Esophagus (tissue), 2 donors: ENCODE measurements at regions not wholly inside any gene's neighbourhood (a gene's known extent, or its start where the extent isn't known, plus 50 kb on each side); places are given as distances from the start of the nearest gene placed in this dataset.
"Not testable (repeated sequence)": the region's sequence is repeated elsewhere in the genome, so short reads cannot be mapped to it uniquely, and the experiment has no call there.

Experiments used
- H3K27ac ChIP-seq, 2 donors: one replicate each; pipeline ENCODE4 v1.5.1; 2013; ENCODE audit warnings: low read depth in 2 of 2, mild to moderate bottlenecking in 2 of 2, inconsistent platforms in 1 of 2, low read length in 1 of 2, moderate library complexity in 1 of 2
- H3K27me3 ChIP-seq, 2 donors: one replicate each; pipeline ENCODE4 v1.6.1; 2013; ENCODE audit warnings: low read length in 2 of 2, control low read depth in 1 of 2, mild to moderate bottlenecking in 1 of 2; ENCODE audit not compliant: insufficient read depth in 2 of 2, control insufficient read depth in 1 of 2
- H3K36me3 ChIP-seq, 2 donors: one replicate each; pipeline ENCODE4 v1.6.1; 2013; ENCODE audit warnings: low read length in 1 of 2; ENCODE audit not compliant: control insufficient read depth in 2 of 2, insufficient read depth in 2 of 2
- H3K4me1 ChIP-seq, 2 donors: one replicate each; pipeline ENCODE4 v1.6.1; 2013; ENCODE audit warnings: low read length in 1 of 2; ENCODE audit not compliant: control insufficient read depth in 2 of 2, insufficient read depth in 2 of 2
- H3K4me3 ChIP-seq, 2 donors: one replicate each; pipeline ENCODE4 v1.5.1; 2013; ENCODE audit warnings: low read length in 2 of 2, mild to moderate bottlenecking in 2 of 2, low read depth in 1 of 2, moderate library complexity in 1 of 2
- H3K9me3 ChIP-seq, 2 donors: one replicate each; pipeline ENCODE4 v1.6.1; 2013; ENCODE audit warnings: mild to moderate bottlenecking in 2 of 2, low read depth in 1 of 2, low read length in 1 of 2, moderate library complexity in 1 of 2; ENCODE audit not compliant: control insufficient read depth in 2 of 2, insufficient read depth in 1 of 2
- WGBS, 2 donors: extraction: QIAGEN DNeasy Blood & Tissue Kit; methylation state at CpG; one replicate each; pipeline ENCODE4 v1.1.7; 2013; 5-methylcytosine and 5-hydroxymethylcytosine counted together
- donor health status: healthy with polysubstance abuse.
- donor health status: Bipolar disorder and iron deficiency.

- H3K9me3 ChIP-seq = no peaks in the 10 kb centered on the region
- no peaks in the 10 kb centered on the region for H3K4me1 ChIP-seq
- H3K27me3 ChIP-seq = no peaks in the 10 kb centered on the region
- 84 to 93% methylated on average over 3 of the region's 3 CpGs for WGBS, 2 donors
- no peak overlapping the region for H3K4me3 ChIP-seq
- H3K36me3 ChIP-seq = no peaks in the 10 kb centered on the region
- no peak overlapping the region for H3K27ac ChIP-seq
Measured at GRCh38 chr9:78405461-78405860, 108.5 kb downstream of the PSAT1 start.

- no peak overlapping the region for H3K27ac ChIP-seq
- no peaks in the 10 kb centered on the region for H3K27me3 ChIP-seq
- H3K4me1 ChIP-seq = no peaks in the 10 kb centered on the region
- no peaks in the 10 kb centered on the region for H3K36me3 ChIP-seq
- no peak overlapping the region for H3K4me3 ChIP-seq
- H3K9me3 ChIP-seq = no peaks in the 10 kb centered on the region
- 80 to 97% methylated on average over 1 of the region's 1 CpG for WGBS, 2 donors
Measured at GRCh38 chr9:78406146-78406545, 109.2 kb downstream of the PSAT1 start.

GRCh38 chr9:78406933-78407332 lies 110.0 kb downstream of the PSAT1 start:
- H3K4me1 ChIP-seq = no peaks in the 10 kb centered on the region
- no peaks in the 10 kb centered on the region for H3K9me3 ChIP-seq
- no peak overlapping the region for H3K27ac ChIP-seq
- no peaks in the 10 kb centered on the region for H3K27me3 ChIP-seq
- no peak overlapping the region for H3K4me3 ChIP-seq
- H3K36me3 ChIP-seq = no peaks in the 10 kb centered on the region
- WGBS, 2 donors = 32 to 49% methylated on average over 2 of the region's 2 CpGs

GRCh38 chr9:78407636-78408312 lies 110.8 kb downstream of the PSAT1 start:
- 79 to 85% methylated on average over 8 of the region's 8 CpGs for WGBS, 2 donors
- Histone ChIP-seq H3K27ac (no peak overlapping the region), H3K36me3 (no peaks in the 10 kb centered on the region), H3K4me3 (no peak overlapping the region), H3K4me1 (no peaks in the 10 kb centered on the region), H3K27me3 (no peaks in the 10 kb centered on the region), H3K9me3 (no peaks in the 10 kb centered on the region)

- Histone ChIP-seq H3K27me3 (no peaks in the 10 kb centered on the region), H3K4me3 (no peak overlapping the region), H3K9me3 (no peaks in the 10 kb centered on the region), H3K36me3 (no peaks in the 10 kb centered on the region), H3K4me1 (no peaks in the 10 kb centered on the region), H3K27ac (no peak overlapping the region)
- WGBS, 2 donors = 93 to 94% methylated on average over 1 of the region's 1 CpG
Measured at GRCh38 chr9:78408388-78408787, 111.5 kb downstream of the PSAT1 start.

- H3K27ac ChIP-seq, H3K4me1 ChIP-seq, H3K9me3 ChIP-seq, H3K36me3 ChIP-seq, H3K4me3 ChIP-seq, H3K27me3 ChIP-seq: not testable (repeated sequence)
- WGBS, 2 donors = 89 to 97% methylated on average over 24 to 25 of the region's 25 CpGs
Measured at GRCh38 chr9:78409928-78410510, 113.1 kb downstream of the PSAT1 start.

GRCh38 chr9:78422309-78422708 lies 125.4 kb downstream of the PSAT1 start:
- Histone ChIP-seq H3K4me1 (no peaks in the 10 kb centered on the region), H3K27ac (no peak overlapping the region), H3K36me3 (no peaks in the 10 kb centered on the region), H3K4me3 (no peak overlapping the region), H3K27me3 (no peaks in the 10 kb centered on the region), H3K9me3 (no peaks in the 10 kb centered on the region)
- 86% methylated on average over 5 of the region's 5 CpGs for WGBS, 2 donors

GRCh38 chr9:78424299-78424698 lies 127.4 kb downstream of the PSAT1 start:
- no peaks in the 10 kb centered on the region for H3K27me3 ChIP-seq
- no peaks in the 10 kb centered on the region for H3K4me1 ChIP-seq
- H3K36me3 ChIP-seq = no peaks in the 10 kb centered on the region
- no peak overlapping the region for H3K27ac ChIP-seq
- whole genome bisulfite sequencing, 2 donors = 95% methylated on average over 3 of the region's 3 CpGs
- H3K4me3 ChIP-seq = no peak overlapping the region
- H3K9me3 ChIP-seq = no peaks in the 10 kb centered on the region

- no peak overlapping the region for H3K4me3 ChIP-seq
- H3K36me3 ChIP-seq = no peaks in the 10 kb centered on the region
- H3K27me3 ChIP-seq = no peaks in the 10 kb centered on the region
- no peaks in the 10 kb centered on the region for H3K4me1 ChIP-seq
- peaks cover 0 to 3% of the 10 kb centered on the region in 2 donors for H3K9me3 ChIP-seq
- H3K27ac ChIP-seq = no peak overlapping the region
- 48 to 57% methylated on average over 2 of the region's 2 CpGs for WGBS, 2 donors
Measured at GRCh38 chr9:78428640-78429039, 131.7 kb downstream of the PSAT1 start.

- Histone ChIP-seq H3K4me3 (no peak overlapping the region), H3K27ac (no peak overlapping the region), H3K27me3 (no peaks in the 10 kb centered on the region), H3K36me3 (no peaks in the 10 kb centered on the region), H3K4me1 (no peaks in the 10 kb centered on the region), H3K9me3 (peaks cover 0 to 3% of the 10 kb centered on the region in 2 donors)
- 91% methylated on average over 3 of the region's 3 CpGs for WGBS, 2 donors
Measured at GRCh38 chr9:78430387-78430786, 133.5 kb downstream of the PSAT1 start.
